Peyer's patch (tissue), 4 donors: ENCODE measurements at regions not wholly inside any gene's neighbourhood (a gene's known extent, or its start where the extent isn't known, plus 50 kb on each side); places are given as distances from the start of the nearest gene placed in this dataset.

Experiments used
- DNase-seq, 3 donors: peaks; one replicate each; pipeline ENCODE4 v3.0.0-alpha.2; 2017 to 2019
- H3K27ac ChIP-seq, 4 donors: fragments of 200-600 bp; sonication (generic); one replicate each; pipeline ENCODE4 v1.5.1; 2016 to 2019
- H3K27me3 ChIP-seq, 2 donors: fragments of 200-600 bp; sonication (generic); one replicate each; pipeline ENCODE4 v1.5.1; 2019
- H3K36me3 ChIP-seq, 3 donors: fragments of 200-600 bp; sonication (generic); one replicate each; pipeline ENCODE4 v1.5.1; 2016 to 2019
- H3K4me1 ChIP-seq, 4 donors: fragments of 200-600 bp; sonication (generic); one replicate each; pipeline ENCODE4 v1.5.1; 2016 to 2019
- H3K4me3 ChIP-seq, 4 donors: fragments of 200-600 bp; sonication (generic); 1 replicate in 3 of 4; 2 replicates in 1 of 4; pipeline ENCODE4 v1.5.1; 2016 to 2019; ENCODE audit warnings: mild to moderate bottlenecking in 1 of 4
- H3K9me3 ChIP-seq, 4 donors: fragments of 200-600 bp; sonication (generic); one replicate each; pipeline ENCODE4 v1.5.1; 2016 to 2019; ENCODE audit warnings: mild to moderate bottlenecking in 1 of 4
- POLR2A ChIP-seq, 2 donors: fragments of 450-650 bp; IDR thresholded peaks; one replicate each; pipeline ENCODE4 v1.5.1; 2017; ENCODE audit warnings: antibody characterized with exemption in 2 of 2, mild to moderate bottlenecking in 2 of 2, moderate library complexity in 2 of 2
- TF ChIP-seq, protein P1 (sequence below), 6 experiments: fragments of 450-650 bp in 4 of 6; fragments of 200-600 bp in 2 of 6; sonication (generic) in 1 of 6; IDR thresholded peaks; one replicate each; pipeline ENCODE4 v1.5.1; 2017 to 2019; ENCODE audit warnings: antibody characterized with exemption in 6 of 6, mild to moderate bottlenecking in 3 of 6, moderate library complexity in 1 of 6

DNA sequence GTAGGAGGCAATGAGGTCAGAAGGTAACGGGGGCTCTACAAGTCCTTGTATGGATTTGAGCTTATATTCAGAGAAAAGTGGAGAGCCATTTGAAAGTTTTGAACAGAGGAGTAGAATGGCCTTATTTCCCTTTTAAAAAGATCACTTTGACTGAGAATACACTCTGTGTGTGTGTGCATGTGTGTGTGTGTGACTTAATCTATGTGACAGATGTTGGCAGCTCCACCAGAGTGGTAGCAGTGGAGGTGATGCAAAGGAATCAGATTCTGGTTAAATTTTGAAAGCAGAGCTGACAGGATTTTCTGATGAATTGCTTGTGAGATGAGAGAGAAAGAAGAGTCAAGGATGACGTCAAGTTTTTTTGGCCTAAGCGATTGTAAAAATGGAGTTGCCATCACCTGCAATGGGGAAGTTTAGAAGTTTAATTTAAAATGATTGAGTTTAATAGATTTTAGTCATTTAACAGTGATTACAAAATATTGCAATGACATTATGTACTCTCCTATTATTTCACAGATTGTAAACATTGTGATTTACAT lies 172.2 kb upstream of the HEY2 start:
- no peak for DNase-seq
- no peaks in the 10 kb centered on the region for H3K36me3 ChIP-seq

DNA sequence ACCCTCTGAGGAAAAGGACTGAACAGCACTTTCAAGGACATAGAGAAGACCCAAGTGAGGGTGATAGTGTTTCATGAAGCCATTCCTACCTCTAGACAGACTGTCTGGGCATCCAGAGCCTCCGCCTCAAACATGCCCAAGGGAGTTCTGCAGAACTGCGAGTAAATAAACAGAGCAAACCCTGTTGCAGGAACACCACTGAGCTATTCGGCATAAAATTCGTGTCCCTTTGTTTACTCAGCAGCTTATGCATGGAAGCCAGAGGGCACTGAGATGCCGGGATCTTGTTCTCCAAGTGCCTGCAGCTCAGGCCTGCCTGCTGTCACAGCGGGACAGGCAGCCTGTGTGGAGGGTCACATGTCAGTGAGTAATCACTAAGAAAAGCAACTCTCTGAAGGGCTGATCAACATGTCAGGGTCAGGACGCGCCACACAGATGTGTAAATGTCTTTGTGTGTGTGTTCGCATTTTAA lies 164.9 kb upstream of the HEY2 start:
- no peaks in the 10 kb centered on the region for H3K9me3 ChIP-seq
- H3K27ac ChIP-seq: no peak overlapping the region
- H3K4me3 ChIP-seq: no peak overlapping the region
- no peaks in the 10 kb centered on the region for H3K27me3 ChIP-seq
- DNase-seq: no peak
- H3K36me3 ChIP-seq: no peaks in the 10 kb centered on the region
- TF ChIP-seq, protein P1, sequence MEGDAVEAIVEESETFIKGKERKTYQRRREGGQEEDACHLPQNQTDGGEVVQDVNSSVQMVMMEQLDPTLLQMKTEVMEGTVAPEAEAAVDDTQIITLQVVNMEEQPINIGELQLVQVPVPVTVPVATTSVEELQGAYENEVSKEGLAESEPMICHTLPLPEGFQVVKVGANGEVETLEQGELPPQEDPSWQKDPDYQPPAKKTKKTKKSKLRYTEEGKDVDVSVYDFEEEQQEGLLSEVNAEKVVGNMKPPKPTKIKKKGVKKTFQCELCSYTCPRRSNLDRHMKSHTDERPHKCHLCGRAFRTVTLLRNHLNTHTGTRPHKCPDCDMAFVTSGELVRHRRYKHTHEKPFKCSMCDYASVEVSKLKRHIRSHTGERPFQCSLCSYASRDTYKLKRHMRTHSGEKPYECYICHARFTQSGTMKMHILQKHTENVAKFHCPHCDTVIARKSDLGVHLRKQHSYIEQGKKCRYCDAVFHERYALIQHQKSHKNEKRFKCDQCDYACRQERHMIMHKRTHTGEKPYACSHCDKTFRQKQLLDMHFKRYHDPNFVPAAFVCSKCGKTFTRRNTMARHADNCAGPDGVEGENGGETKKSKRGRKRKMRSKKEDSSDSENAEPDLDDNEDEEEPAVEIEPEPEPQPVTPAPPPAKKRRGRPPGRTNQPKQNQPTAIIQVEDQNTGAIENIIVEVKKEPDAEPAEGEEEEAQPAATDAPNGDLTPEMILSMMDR (IDR thresholded peaks at IDR 0.05): no peak
- TF ChIP-seq POLR2A (IDR thresholded peaks at IDR 0.05): no peak
- no peaks in the 10 kb centered on the region for H3K4me1 ChIP-seq

More for the DNA sequence above, 172.2 kb upstream of the HEY2 start:
- no peak overlapping the region for H3K27ac ChIP-seq
- H3K27me3 ChIP-seq: no peaks in the 10 kb centered on the region
- H3K4me3 ChIP-seq: no peak overlapping the region
- TF ChIP-seq, protein P1 (IDR thresholded peaks at IDR 0.05): no peak
- TF ChIP-seq POLR2A (IDR thresholded peaks at IDR 0.05): no peak
- H3K9me3 ChIP-seq: no peaks in the 10 kb centered on the region
- H3K4me1 ChIP-seq: no peaks in the 10 kb centered on the region

DNA sequence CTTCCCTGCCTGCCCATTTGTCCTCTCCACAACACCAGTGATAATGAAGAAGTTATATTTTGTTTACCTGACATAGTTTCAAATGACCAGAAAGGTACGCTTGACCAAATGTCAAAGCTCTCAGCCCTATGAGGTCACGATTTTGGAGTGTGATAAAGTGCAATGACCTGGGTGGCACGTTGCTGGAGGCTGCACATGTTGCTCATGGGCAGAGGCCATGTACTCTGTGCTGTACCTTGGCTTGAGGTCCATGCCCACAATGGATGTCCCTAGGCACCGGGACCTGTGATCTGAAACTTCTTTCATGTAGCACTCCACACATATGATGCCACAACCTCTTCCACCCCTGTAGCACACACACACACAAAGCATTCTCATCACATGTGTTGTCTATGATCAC lies 164.0 kb upstream of the HEY2 start:
- Histone ChIP-seq H3K4me1 (no peaks in the 10 kb centered on the region), H3K36me3 (no peaks in the 10 kb centered on the region), H3K9me3 (no peaks in the 10 kb centered on the region), H3K27me3 (no peaks in the 10 kb centered on the region), H3K27ac (no peak overlapping the region), H3K4me3 (no peak overlapping the region)
- TF ChIP-seq POLR2A (IDR thresholded peaks at IDR 0.05): no peak
- TF ChIP-seq, protein P1 (IDR thresholded peaks at IDR 0.05): no peak
- DNase-seq: no peak

DNA sequence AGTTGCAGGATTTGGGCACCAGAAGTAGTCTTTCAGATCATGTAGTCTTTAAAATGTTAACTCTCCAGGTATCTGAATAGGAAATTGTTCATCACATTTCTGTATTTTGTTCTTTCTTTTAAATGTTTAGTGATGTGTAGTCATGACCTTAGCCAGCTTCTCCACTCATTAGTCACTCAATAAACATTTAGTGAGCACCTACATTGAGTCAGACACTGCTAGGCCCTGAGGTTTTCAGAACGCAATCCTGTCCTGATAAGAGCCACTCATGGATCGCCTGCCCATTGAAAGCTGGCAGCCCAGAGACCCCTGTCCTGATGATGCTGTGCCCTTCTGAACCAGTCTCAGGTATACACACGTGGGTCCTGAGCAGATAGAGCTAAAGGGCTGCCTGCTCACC lies 163.4 kb upstream of the HEY2 start:
- DNase-seq: no peak
- no peaks in the 10 kb centered on the region for H3K9me3 ChIP-seq
- no peaks in the 10 kb centered on the region for H3K27me3 ChIP-seq
- no peak overlapping the region for H3K4me3 ChIP-seq
- TF ChIP-seq, protein P1 (IDR thresholded peaks at IDR 0.05): no peak
- TF ChIP-seq POLR2A (IDR thresholded peaks at IDR 0.05): no peak
- no peaks in the 10 kb centered on the region for H3K4me1 ChIP-seq
- H3K27ac ChIP-seq: no peak overlapping the region
- no peaks in the 10 kb centered on the region for H3K36me3 ChIP-seq

DNA sequence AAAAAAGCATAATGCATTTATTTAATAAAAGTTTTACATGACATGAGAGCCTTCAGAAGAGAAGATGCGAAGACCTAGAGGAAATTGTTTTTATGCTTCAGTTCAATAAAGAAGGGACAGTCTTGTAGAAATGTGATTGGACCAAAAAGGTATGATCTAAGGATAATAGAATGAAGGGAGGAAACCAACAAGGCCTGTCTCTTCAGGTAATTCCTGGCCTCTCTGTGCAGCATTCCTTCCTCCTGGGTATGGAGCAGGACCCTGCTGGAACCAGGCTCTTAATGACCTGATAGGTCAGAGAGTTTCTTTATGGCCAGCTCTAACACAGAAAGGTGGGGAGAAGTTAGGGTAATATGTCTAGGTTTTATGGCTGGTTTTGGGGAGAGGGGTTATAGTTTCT lies 162.8 kb upstream of the HEY2 start:
- DNase-seq: no peak
- Histone ChIP-seq H3K27ac (no peak overlapping the region), H3K4me3 (no peak overlapping the region), H3K36me3 (no peaks in the 10 kb centered on the region), H3K4me1 (no peaks in the 10 kb centered on the region), H3K27me3 (no peaks in the 10 kb centered on the region), H3K9me3 (no peaks in the 10 kb centered on the region)
- TF ChIP-seq, protein P1 (IDR thresholded peaks at IDR 0.05): no peak
- no peak for TF ChIP-seq POLR2A (IDR thresholded peaks at IDR 0.05)
